GM10248 (cell line): ENCODE measurements at regions not wholly inside any gene's neighbourhood (a gene's known extent, or its start where the extent isn't known, plus 50 kb on each side); places are given as distances from the start of the nearest gene placed in this dataset.

Experiments used
- CTCF ChIA-PET: fragments of 300-600 bp; sonication (Branson Sonifier 250); formaldehyde crosslinking; extraction: SDS; loops from one replicate; lab custom pipeline; 2021; ENCODE audit warnings: antibody characterized with exemption; lab: Yijun Ruan, JAX
- POLR2A ChIA-PET: fragments of 350-650 bp; sonication (Branson Sonifier 250); formaldehyde crosslinking; extraction: SDS; loops from one replicate; lab custom pipeline; 2020; ENCODE audit warnings: antibody characterized with exemption; lab: Yijun Ruan, JAX
- DNase-seq: peaks from one replicate; pipeline ENCODE4 v3.0.0; 2012; ENCODE audit errors: extremely low spot score
- TF ChIP-seq, protein P1 (sequence below): IDR thresholded peaks from 2 replicates; pipeline ENCODE4 v1.5.1; 2012; ENCODE audit warnings: mild to moderate bottlenecking, low read depth; ENCODE audit errors: extremely low read depth, missing control alignments, control extremely low read depth

DNA sequence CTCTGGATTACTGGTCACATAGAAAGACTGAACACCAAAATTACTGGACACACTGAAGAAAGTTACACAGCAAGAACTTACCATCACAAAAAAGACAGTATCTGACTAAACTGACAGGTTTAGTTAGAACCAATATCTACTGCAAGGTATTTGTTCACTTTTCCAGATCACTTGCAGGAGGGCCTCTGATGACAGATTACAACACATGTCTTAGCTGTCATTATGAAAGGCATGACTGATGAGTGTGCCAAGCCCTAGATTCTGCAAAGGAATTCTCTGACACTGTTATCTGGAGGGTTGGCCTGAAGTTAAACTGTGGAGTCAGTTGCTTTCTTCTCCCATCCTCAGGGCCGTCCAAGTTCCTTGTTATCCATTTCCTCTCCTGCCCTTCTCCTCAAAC, 242.7 kb downstream of the KIF20B start:
- CTCF ChIA-PET, result interaction anchor here (2.3 kb wide), 1 partner anchor 11 kb away, joined by 7 read pairs; no protein-coding TSS in a partner anchor
- TF ChIP-seq, protein P1, sequence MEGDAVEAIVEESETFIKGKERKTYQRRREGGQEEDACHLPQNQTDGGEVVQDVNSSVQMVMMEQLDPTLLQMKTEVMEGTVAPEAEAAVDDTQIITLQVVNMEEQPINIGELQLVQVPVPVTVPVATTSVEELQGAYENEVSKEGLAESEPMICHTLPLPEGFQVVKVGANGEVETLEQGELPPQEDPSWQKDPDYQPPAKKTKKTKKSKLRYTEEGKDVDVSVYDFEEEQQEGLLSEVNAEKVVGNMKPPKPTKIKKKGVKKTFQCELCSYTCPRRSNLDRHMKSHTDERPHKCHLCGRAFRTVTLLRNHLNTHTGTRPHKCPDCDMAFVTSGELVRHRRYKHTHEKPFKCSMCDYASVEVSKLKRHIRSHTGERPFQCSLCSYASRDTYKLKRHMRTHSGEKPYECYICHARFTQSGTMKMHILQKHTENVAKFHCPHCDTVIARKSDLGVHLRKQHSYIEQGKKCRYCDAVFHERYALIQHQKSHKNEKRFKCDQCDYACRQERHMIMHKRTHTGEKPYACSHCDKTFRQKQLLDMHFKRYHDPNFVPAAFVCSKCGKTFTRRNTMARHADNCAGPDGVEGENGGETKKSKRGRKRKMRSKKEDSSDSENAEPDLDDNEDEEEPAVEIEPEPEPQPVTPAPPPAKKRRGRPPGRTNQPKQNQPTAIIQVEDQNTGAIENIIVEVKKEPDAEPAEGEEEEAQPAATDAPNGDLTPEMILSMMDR, result no peak
- POLR2A ChIA-PET, result no interaction called here
- no peak for DNase-seq

DNA sequence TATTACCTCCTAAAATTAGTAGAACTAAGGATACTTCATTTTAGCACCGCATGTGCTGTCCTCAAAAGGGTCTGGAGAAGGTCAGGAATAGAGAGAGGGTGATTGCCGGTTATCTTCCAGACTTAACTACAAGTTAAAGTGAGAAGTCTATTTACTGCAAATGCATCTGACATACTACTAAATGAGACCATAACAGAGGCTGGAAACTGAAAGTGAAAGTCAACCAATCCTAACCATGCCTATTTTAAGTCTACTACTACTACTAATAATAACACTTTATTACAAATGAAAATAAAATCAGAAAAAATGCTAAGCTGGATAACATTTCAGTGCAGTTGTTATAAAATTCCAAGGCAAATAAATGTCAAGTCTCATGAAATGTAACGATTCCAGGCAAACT, 244.7 kb downstream of the KIF20B start:
- TF ChIP-seq, protein P1, result no peak
- DNase-seq, result no peak
- ChIA-PET POLR2A (no interaction called here), CTCF (interaction anchor here (1.7 to 2.3 kb wide), 2 partner anchors 8 to 9 kb away, joined by 3 to 7 read pairs; no protein-coding TSS in a partner anchor)

DNA sequence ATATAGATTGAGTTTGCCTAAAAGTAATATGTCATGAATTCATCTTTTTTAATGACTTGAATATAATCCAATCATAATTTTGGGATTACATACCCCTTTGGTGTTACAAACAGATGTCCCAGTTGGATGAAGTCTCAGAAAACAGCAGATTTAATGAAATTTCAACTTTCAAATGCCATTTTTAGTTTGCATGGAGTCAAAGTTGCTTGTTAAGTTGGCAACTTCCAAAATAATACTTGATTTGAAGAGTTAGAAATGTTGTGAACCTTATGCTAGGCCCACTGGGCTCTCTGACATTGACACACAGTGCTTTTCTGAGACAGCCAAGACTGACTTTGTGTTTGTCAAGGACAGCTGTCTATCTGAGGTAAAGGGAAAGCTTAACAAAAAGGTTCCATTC, 248.1 kb downstream of the KIF20B start:
- no peak for DNase-seq
- POLR2A ChIA-PET, result no interaction called here
- CTCF ChIA-PET, result no interaction called here
- TF ChIP-seq, protein P1, result no peak

DNA sequence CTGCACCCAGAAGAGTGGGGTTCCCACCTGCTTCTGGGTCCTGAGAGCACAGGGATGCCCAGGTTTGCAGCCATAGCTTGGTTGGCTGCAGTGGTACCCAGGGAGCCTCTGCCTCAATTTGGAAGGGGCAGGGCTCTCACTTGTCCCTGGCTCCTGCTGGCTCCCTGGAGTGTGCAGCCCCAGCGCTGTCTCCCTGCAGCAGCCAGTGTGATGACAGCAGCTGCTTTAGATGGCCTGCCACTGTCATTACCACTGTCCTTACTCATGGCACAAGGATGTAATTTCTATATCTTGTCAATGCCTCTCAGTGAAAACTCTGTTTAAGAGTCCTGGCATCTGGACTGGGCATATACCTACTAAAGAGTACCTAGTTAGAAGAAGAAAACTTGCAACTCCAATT, 250.9 kb downstream of the KIF20B start:
- TF ChIP-seq, protein P1, result no peak
- no peak for DNase-seq
- POLR2A ChIA-PET, result no interaction called here
- CTCF ChIA-PET, result no interaction called here

DNA sequence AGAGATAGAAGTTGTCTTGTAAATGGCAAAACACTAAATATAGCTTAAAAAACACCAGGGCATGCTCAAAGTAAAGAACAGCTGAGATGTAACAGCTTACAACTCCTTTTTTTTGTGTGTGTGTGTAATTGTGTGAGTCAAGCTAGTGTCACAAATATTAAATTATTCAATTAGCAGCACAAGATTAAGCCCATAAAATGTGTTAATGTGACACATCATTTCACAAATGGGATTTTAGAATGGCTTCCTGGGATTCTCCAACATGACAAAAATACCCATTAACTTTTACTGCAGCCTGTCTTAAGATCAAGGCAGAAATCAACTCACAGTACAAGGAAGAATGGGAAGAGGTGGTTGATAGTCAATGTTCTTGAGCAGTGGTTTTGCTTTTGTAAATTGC, 251.4 kb downstream of the KIF20B start:
- ChIA-PET POLR2A (no interaction called here), CTCF (no interaction called here)
- no peak for DNase-seq
- TF ChIP-seq, protein P1, result no peak

DNA sequence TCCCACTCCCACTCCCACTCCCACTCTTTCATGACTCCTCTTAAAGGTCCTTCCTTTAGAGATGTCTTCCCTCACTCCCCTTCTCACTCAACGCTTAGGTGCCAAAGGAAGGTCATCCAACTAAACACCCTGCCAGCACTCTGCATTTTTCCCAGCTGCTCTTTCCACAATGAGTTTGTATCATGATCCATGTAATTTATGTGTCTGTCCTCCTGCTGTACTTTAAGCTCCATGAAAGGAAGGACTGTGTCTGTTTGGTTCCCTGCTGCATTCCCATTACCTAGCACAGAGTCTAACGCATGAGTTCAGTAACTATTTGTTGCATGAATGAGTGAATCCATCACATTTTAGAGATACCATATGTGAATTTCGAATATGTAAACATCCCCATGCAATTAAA, 252.7 kb downstream of the KIF20B start:
- ChIA-PET POLR2A (no interaction called here), CTCF (interaction anchor here (1.5 to 2.8 kb wide), 3 partner anchors 9 to 151 kb away, joined by 3 to 7 read pairs (median 5); no protein-coding TSS in a partner anchor)
- TF ChIP-seq, protein P1, result no peak
- no peak for DNase-seq
